OCI-LY1 (cell line): ENCODE measurements at regions not wholly inside any gene's neighbourhood (a gene's known extent, or its start where the extent isn't known, plus 50 kb on each side); places are given as distances from the start of the nearest gene placed in this dataset.

ENCODE experiments used
- H2AFZ ChIP-seq: fragments of 200-600 bp; sonication (generic), shearing (Covaris generic); 2 replicates; pipeline ENCODE4 v1.6.0; 2014; ENCODE audit warnings: antibody characterized with exemption, mild to moderate bottlenecking, low read length
- H3F3A ChIP-seq: fragments of 200-600 bp; sonication (generic), shearing (Covaris generic); 2 replicates; pipeline ENCODE4 v1.6.0; 2014; ENCODE audit warnings: mild to moderate bottlenecking, antibody characterized with exemption, low read length, moderate library complexity; ENCODE audit not compliant: insufficient read depth
- H3K27ac ChIP-seq: fragments of 200-600 bp; sonication (generic); 2 replicates; pipeline ENCODE4 v1.5.1; 2014; ENCODE audit warnings: low read length, mixed run types, mild to moderate bottlenecking, low read depth; ENCODE audit not compliant: poor library complexity, severe bottlenecking
- H3K27me3 ChIP-seq: fragments of 200-600 bp; sonication (generic); 2 replicates; pipeline ENCODE4 v1.6.0; 2014; ENCODE audit warnings: antibody characterized with exemption, mild to moderate bottlenecking, low read length, moderate library complexity; ENCODE audit not compliant: insufficient read depth
- H3K36me3 ChIP-seq: fragments of 200-600 bp; sonication (generic); 2 replicates; pipeline ENCODE4 v1.6.1; 2014; ENCODE audit warnings: mild to moderate bottlenecking, antibody characterized with exemption, low read length, moderate library complexity, mixed read lengths; ENCODE audit not compliant: insufficient read depth
- H3K4me1 ChIP-seq: fragments of 200-600 bp; sonication (generic); 2 replicates; pipeline ENCODE4 v1.5.1; 2014; ENCODE audit warnings: mild to moderate bottlenecking, low read length, moderate library complexity; ENCODE audit not compliant: insufficient read depth, severe bottlenecking
- H3K4me2 ChIP-seq: fragments of 200-600 bp; sonication (generic), shearing (Covaris generic); 2 replicates; pipeline ENCODE4 v1.6.1; 2014; ENCODE audit warnings: low read length
- H3K4me3 ChIP-seq: fragments of 200-600 bp; sonication (generic); 2 replicates; pipeline ENCODE4 v1.5.1; 2014; ENCODE audit warnings: low read length, low read depth, mild to moderate bottlenecking, mixed read lengths; ENCODE audit not compliant: poor library complexity, severe bottlenecking
- H3K79me2 ChIP-seq: fragments of 200-600 bp; shearing (Covaris generic); 2 replicates; pipeline ENCODE4 v1.6.1; 2016; ENCODE audit warnings: mixed run types, low read length, mixed read lengths; ENCODE audit not compliant: insufficient read depth
- H3K9ac ChIP-seq: fragments of 200-600 bp; sonication (generic), shearing (Covaris generic); 2 replicates; pipeline ENCODE4 v1.6.1; 2014; ENCODE audit warnings: mild to moderate bottlenecking, low read length, mixed read lengths
- H3K9me2 ChIP-seq: fragments of 200-600 bp; sonication (generic), shearing (Covaris generic); 2 replicates; pipeline ENCODE4 v1.6.1; 2014; ENCODE audit warnings: low read depth, mild to moderate bottlenecking, low read length, mixed read lengths
- H3K9me3 ChIP-seq: fragments of 200-600 bp; shearing (Covaris generic); 2 replicates; pipeline ENCODE4 v1.6.1; 2014; ENCODE audit warnings: low read length, mixed read lengths
- H4K20me1 ChIP-seq: fragments of 200-600 bp; sonication (generic), shearing (Covaris generic); 2 replicates; pipeline ENCODE4 v1.6.0; 2016; ENCODE audit warnings: mild to moderate bottlenecking, low read length; ENCODE audit not compliant: insufficient read depth
- EZH2 ChIP-seq: fragments of 200-600 bp; sonication (generic), shearing (Covaris generic); IDR thresholded peaks from 2 replicates; pipeline ENCODE4 v1.8.0; 2017; ENCODE audit warnings: borderline replicate concordance, mixed run types, mild to moderate bottlenecking, antibody characterized with exemption, low read length, moderate library complexity, mixed read lengths
- TF ChIP-seq, protein P1 (sequence below): fragments of 200-600 bp; sonication (generic), shearing (Covaris generic); IDR thresholded peaks from 2 replicates; pipeline ENCODE4 v1.5.1; 2017; ENCODE audit warnings: mild to moderate bottlenecking, antibody characterized with exemption, low read length, moderate library complexity, mixed read lengths

DNA sequence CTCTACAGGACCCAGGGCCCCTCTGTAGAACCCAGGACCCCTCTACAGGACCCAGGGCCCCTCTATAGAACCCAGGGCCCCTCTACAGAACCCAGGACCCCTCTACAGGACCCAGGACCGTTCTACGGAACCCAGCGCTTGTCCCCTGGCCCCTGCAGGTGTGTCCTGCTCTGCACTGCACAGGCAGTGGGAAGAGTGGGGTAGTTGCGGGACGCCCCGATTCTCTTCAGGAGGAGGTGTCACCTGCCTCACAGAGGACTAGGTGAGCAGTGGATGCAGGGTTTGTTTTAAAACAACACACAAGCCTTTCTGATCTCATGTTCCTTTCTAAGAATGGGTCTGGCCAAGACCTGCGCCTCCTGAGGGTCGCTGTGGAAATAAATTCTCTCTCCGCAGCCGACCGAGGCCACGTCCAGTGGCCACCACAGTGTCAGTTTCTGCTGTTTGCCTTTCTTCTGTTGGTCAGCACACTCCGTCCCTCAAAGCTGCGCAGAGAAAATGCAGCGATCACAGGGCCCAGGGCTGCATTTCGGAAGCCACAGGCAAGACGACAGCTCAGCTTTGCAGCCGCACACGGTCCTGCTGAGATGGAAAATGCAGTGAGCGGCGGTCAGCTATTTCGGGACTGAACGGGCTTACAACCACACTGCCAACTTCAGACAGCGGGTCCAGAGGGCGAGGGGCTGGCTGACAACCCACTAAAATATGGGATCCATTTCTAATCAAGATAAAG lies 135.2 kb downstream of the DLL1 start:
- no peaks in the 10 kb centered on the region for H3K27me3 ChIP-seq

DNA sequence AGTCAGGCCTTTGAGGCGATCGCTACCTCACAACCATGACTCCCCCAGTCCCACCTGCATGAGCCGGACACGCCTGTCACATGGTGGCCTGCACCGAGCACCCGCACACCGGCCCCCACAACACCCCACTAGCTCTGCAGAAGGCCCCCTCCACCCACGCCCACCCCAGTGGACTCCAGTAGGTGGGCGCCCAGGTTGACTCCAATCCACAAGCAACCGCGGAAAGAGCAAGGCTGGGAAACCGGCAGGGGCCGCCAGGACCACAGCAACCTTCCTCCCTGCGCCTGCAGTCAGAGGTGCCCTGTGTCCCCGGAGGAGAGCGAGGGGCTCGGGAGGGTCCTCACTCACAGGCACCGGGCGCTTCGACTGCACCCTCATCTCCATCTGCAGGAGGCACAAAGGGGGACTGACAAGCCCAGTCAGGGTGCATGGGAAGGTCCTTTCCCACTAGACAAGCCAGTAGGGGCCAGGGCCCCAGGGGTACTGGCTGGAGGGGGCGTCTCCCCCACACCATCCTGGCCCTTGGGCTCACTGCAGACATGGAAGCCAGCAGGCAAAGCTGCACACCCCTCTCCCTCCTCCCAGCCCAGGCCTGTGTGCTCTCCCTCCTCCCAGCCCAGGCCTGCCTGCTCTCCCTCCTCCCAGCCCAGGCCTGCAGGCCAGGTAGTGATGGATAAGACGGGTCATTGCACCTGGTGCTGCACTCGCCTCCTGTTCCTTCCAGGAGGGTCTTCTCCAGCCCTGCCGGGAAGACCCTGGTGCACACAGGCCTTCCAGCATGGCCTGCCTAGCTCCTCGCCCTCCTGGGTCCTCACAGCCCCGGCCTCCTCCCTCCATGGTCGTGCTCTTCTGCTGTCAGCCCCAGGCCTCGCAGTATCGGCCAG lies 137.2 kb downstream of the DLL1 start:
- Histone ChIP-seq H4K20me1 (no peaks in the 10 kb centered on the region), H3K9ac (no peak overlapping the region), H3F3A (no peaks in the 10 kb centered on the region), H3K4me1 (no peaks in the 10 kb centered on the region), H3K27ac (no peak overlapping the region), H3K4me3 (no peak overlapping the region), H2AFZ (no peak overlapping the region), H3K79me2 (no peaks in the 10 kb centered on the region), H3K9me2 (no peaks in the 10 kb centered on the region), H3K36me3 (no peaks in the 10 kb centered on the region), H3K27me3 (no peaks in the 10 kb centered on the region), H3K9me3 (no peaks in the 10 kb centered on the region), H3K4me2 (no peak overlapping the region)
- TF ChIP-seq, protein P1, sequence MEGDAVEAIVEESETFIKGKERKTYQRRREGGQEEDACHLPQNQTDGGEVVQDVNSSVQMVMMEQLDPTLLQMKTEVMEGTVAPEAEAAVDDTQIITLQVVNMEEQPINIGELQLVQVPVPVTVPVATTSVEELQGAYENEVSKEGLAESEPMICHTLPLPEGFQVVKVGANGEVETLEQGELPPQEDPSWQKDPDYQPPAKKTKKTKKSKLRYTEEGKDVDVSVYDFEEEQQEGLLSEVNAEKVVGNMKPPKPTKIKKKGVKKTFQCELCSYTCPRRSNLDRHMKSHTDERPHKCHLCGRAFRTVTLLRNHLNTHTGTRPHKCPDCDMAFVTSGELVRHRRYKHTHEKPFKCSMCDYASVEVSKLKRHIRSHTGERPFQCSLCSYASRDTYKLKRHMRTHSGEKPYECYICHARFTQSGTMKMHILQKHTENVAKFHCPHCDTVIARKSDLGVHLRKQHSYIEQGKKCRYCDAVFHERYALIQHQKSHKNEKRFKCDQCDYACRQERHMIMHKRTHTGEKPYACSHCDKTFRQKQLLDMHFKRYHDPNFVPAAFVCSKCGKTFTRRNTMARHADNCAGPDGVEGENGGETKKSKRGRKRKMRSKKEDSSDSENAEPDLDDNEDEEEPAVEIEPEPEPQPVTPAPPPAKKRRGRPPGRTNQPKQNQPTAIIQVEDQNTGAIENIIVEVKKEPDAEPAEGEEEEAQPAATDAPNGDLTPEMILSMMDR, result no peak
- TF ChIP-seq EZH2, result no peak

More for the DNA sequence above, 135.2 kb downstream of the DLL1 start:
- H3K4me1 ChIP-seq, result no peaks in the 10 kb centered on the region
- no peak overlapping the region for H3K9ac ChIP-seq
- no peaks in the 10 kb centered on the region for H4K20me1 ChIP-seq
- H3K9me3 ChIP-seq, result 0 out of 2 replicates have a peak, but pooled peaks cover 2% of the 10 kb centered on the region
- no peak for TF ChIP-seq EZH2
- TF ChIP-seq, protein P1, result no peak
- no peak overlapping the region for H3K4me2 ChIP-seq
- no peak overlapping the region for H2AFZ ChIP-seq
- H3K27ac ChIP-seq, result no peak overlapping the region
- H3K9me2 ChIP-seq, result no peaks in the 10 kb centered on the region
- no peak overlapping the region for H3K4me3 ChIP-seq
- no peaks in the 10 kb centered on the region for H3K79me2 ChIP-seq
- no peaks in the 10 kb centered on the region for H3K36me3 ChIP-seq
- no peaks in the 10 kb centered on the region for H3F3A ChIP-seq

DNA sequence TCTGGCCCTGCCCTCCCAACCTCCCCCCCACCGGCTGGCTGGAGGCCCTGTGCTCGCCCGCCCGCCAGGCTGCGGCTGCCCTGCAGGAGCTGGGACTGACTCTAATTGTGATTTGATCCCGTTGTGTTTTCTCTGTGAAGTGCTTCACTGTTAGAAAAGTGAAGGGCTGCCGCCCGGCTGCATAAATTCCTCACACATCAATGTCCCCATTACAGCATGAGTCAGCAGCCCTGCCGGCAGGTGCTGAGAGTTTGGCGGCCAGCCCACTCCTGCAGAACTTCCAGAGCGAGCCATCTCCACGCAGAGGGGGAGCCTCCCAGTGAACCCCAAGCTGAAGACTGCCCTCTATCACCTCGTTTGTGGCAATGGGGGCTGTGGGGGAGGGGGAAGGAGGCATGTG lies 137.9 kb downstream of the DLL1 start:
- Histone ChIP-seq H3K27me3 (no peaks in the 10 kb centered on the region), H4K20me1 (no peaks in the 10 kb centered on the region), H3K4me2 (no peak overlapping the region), H3K79me2 (no peaks in the 10 kb centered on the region), H3K9me2 (no peaks in the 10 kb centered on the region), H3K9ac (no peak overlapping the region), H3K9me3 (no peaks in the 10 kb centered on the region), H2AFZ (no peak overlapping the region), H3F3A (no peaks in the 10 kb centered on the region), H3K36me3 (no peaks in the 10 kb centered on the region), H3K27ac (no peak overlapping the region), H3K4me3 (no peak overlapping the region), H3K4me1 (no peaks in the 10 kb centered on the region)
- TF ChIP-seq, protein P1, result no peak
- no peak for TF ChIP-seq EZH2
